SH-SY5Y (cell line): ENCODE measurements at regions not wholly inside any gene's neighbourhood (a gene's known extent, or its start where the extent isn't known, plus 50 kb on each side); places are given as distances from the start of the nearest gene placed in this dataset.

Experiments
- GATA2 ChIP-seq: IDR thresholded peaks from 2 replicates; pipeline ENCODE4 v1.6.1; 2011; ENCODE audit warnings: mild to moderate bottlenecking, low read depth, low read length
- GATA3 ChIP-seq: IDR thresholded peaks from 2 replicates; pipeline ENCODE4 v1.6.1; 2011; ENCODE audit warnings: low read depth, mild to moderate bottlenecking, low read length, moderate library complexity

- TF ChIP-seq GATA3 (no peak), GATA2 (no peak)
These were observed 85.5 kb downstream of the ANXA1 start for GRCh38 chr9:73237140-73237539.
